CD4-positive, alpha-beta T cell (primary cell): ENCODE measurements at regions not wholly inside any gene's neighbourhood (a gene's known extent, or its start where the extent isn't known, plus 50 kb on each side); places are given as distances from the start of the nearest gene placed in this dataset. TPM values are rescaled to one million over a fixed set of nuclear protein-coding genes. Genes with fewer than 3 reads are reported as not detected.

Experiments
- ATAC-seq: fragments of 200-7000 bp; cut with Tn5 transposase; one replicate; pipeline ENCODE4 v1.10.0; 2022; ENCODE audit warnings: mild to moderate bottlenecking; ENCODE audit not compliant: poor library complexity
- CTCF ChIA-PET: fragments of 350-600 bp; sonication (Branson Sonifier 250); formaldehyde crosslinking; loops from one replicate; lab custom pipeline; 2021; ENCODE audit warnings: antibody characterized with exemption, inconsistent platforms; lab: Charles Lee
- POLR2A ChIA-PET: fragments of 350-600 bp; sonication (Branson Sonifier 250); formaldehyde crosslinking; loops from one replicate; lab custom pipeline; 2021; ENCODE audit warnings: antibody characterized with exemption, inconsistent platforms; lab: Charles Lee
- DNase-seq, 14 experiments: peaks; one replicate each; pipeline ENCODE4 v3.0.0-alpha.2; 2013 to 2020; ENCODE audit warnings: mixed read lengths in 2 of 14
- H3K27ac ChIP-seq, 2 donors: one replicate each; pipeline versions ENCODE4 v1.5.1 to v1.7.0; 2013; ENCODE audit warnings: low read length in 2 of 2, low read depth in 1 of 2, mild to moderate bottlenecking in 1 of 2
- H3K27me3 ChIP-seq, 2 experiments: 1 replicate in 1 of 2; 2 replicates in 1 of 2; pipeline versions ENCODE4 v1.6.1 to v1.7.0; 2013; ENCODE audit warnings: low read length in 2 of 2, control low read depth in 1 of 2, mild to moderate bottlenecking in 1 of 2, moderate library complexity in 1 of 2; ENCODE audit not compliant: insufficient read depth in 2 of 2, control insufficient read depth in 1 of 2
- H3K36me3 ChIP-seq: one replicate; pipeline ENCODE4 v1.6.1; 2013; ENCODE audit warnings: low read length, control low read depth; ENCODE audit not compliant: insufficient read depth
- H3K4me1 ChIP-seq: one replicate; pipeline ENCODE4 v1.6.1; 2013; ENCODE audit warnings: low read length, control low read depth; ENCODE audit not compliant: insufficient read depth
- H3K4me3 ChIP-seq: one replicate; pipeline ENCODE4 v1.5.1; 2013; ENCODE audit warnings: mild to moderate bottlenecking, low read length, moderate library complexity
- H3K9me3 ChIP-seq, 2 experiments: 1 replicate in 1 of 2; 2 replicates in 1 of 2; pipeline versions ENCODE4 v1.6.1 to v1.7.0; 2013; ENCODE audit warnings: low read length in 2 of 2, mild to moderate bottlenecking in 2 of 2, control low read depth in 1 of 2, moderate library complexity in 1 of 2; ENCODE audit not compliant: control insufficient read depth in 1 of 2, insufficient read depth in 1 of 2
- H3K27ac Mint-ChIP-seq: one replicate; pipeline ENCODE4 v1.8.0; 2020; ENCODE audit warnings: mixed read lengths
- H3K27me3 Mint-ChIP-seq: one replicate; pipeline ENCODE4 v1.8.0; 2021; ENCODE audit warnings: mixed read lengths
- H3K36me3 Mint-ChIP-seq: one replicate; pipeline ENCODE4 v1.8.0; 2021; ENCODE audit warnings: low read depth, mixed read lengths
- H3K4me1 Mint-ChIP-seq: one replicate; pipeline ENCODE4 v1.8.0; 2021; ENCODE audit warnings: low read depth, mixed read lengths
- H3K4me3 Mint-ChIP-seq: one replicate; pipeline ENCODE4 v1.8.0; 2020; ENCODE audit warnings: mild to moderate bottlenecking, mixed read lengths
- H3K9me3 Mint-ChIP-seq: one replicate; pipeline ENCODE4 v1.8.0; 2020; ENCODE audit warnings: mixed read lengths
- intact Hi-C, 2 experiments: fragments of 100-400 bp; cut with DNase I in 1 of 2; cut with micrococcal nuclease in 1 of 2; formaldehyde crosslinking; loops; one replicate each; pipeline versions ENCODE4 v1.15.1 to v1.9.0; 2023 to 2025; cut with DNase I, micrococcal nuclease
- microRNA-seq: library from miRNA; unstranded; fragments of <30 nt; microRNA quantifications from one replicate; pipeline ENCODE4 v1.2.0, GENCODE V29; 2021; ENCODE audit warnings: borderline microRNAs expressed, borderline replicate concordance
- TF ChIP-seq, protein P1 (sequence below): fragments of 200-600 bp; IDR thresholded peaks from one replicate; pipeline ENCODE4 v1.8.0; 2022; ENCODE audit warnings: antibody characterized with exemption, mild to moderate bottlenecking

- no peak overlapping the region for H3K27ac Mint-ChIP-seq
- no peak overlapping the region for H3K4me3 Mint-ChIP-seq
- POLR2A ChIA-PET, result interaction anchor here (0.6 kb wide), 1 partner anchor 785 kb away, joined by 3 read pairs; no protein-coding TSS in a partner anchor
- Histone ChIP-seq H3K36me3 (no peaks in the 10 kb centered on the region), H3K27ac (no peak overlapping the region), H3K27me3 (no peaks in the 10 kb centered on the region), H3K4me1 (no peaks in the 10 kb centered on the region), H3K4me3 (no peak overlapping the region), H3K9me3 (no peaks in the 10 kb centered on the region)
- TF ChIP-seq, protein P1, sequence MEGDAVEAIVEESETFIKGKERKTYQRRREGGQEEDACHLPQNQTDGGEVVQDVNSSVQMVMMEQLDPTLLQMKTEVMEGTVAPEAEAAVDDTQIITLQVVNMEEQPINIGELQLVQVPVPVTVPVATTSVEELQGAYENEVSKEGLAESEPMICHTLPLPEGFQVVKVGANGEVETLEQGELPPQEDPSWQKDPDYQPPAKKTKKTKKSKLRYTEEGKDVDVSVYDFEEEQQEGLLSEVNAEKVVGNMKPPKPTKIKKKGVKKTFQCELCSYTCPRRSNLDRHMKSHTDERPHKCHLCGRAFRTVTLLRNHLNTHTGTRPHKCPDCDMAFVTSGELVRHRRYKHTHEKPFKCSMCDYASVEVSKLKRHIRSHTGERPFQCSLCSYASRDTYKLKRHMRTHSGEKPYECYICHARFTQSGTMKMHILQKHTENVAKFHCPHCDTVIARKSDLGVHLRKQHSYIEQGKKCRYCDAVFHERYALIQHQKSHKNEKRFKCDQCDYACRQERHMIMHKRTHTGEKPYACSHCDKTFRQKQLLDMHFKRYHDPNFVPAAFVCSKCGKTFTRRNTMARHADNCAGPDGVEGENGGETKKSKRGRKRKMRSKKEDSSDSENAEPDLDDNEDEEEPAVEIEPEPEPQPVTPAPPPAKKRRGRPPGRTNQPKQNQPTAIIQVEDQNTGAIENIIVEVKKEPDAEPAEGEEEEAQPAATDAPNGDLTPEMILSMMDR, result no peak
- H3K36me3 Mint-ChIP-seq, result no peaks in the 10 kb centered on the region
- ATAC-seq, result no peak
- intact Hi-C loops, result no loop called here
- H3K27me3 Mint-ChIP-seq, result no peaks in the 10 kb centered on the region
- peaks cover 2% of the 10 kb centered on the region for H3K9me3 Mint-ChIP-seq
- CTCF ChIA-PET, result no interaction called here
- no peak for DNase-seq
- H3K4me1 Mint-ChIP-seq, result no peaks in the 10 kb centered on the region
These were observed 64.8 kb upstream of the CDH19 start for GRCh38 chr18:66668706-66669105.

GRCh38 chr18:66662632-66663031 lies 58.7 kb upstream of the CDH19 start:
- H3K27me3 Mint-ChIP-seq, result no peaks in the 10 kb centered on the region
- intact Hi-C loops, result no loop called here
- CTCF ChIA-PET, result no interaction called here

DNA sequence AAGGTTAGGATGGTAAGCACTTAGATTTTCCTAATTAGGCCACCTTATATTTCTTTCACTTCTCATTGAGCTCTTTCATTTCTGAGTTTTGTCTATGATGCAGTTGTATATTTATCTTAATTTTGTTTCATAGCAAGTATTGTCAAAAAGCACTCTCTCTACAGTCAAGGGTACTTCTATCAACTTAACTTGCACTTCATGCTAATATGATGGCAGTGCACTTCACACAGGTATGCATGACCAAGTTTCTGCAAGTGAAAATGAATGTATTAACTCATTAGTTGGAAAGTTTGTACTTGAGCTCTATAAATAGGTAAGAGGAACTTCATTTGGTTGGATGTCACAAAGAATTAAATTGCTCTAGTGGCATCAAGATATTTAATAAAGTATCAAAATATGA lies 51.5 kb upstream of the CDH19 start:
- Mint-ChIP-seq H3K4me3 (no peak overlapping the region), H3K36me3 (no peaks in the 10 kb centered on the region), H3K27me3 (no peaks in the 10 kb centered on the region), H3K27ac (no peak overlapping the region), H3K9me3 (peaks cover 5% of the 10 kb centered on the region), H3K4me1 (no peaks in the 10 kb centered on the region)
- H3K4me1 ChIP-seq, result no peaks in the 10 kb centered on the region
- intact Hi-C loops, result no loop called here
- H3K4me3 ChIP-seq, result no peak overlapping the region
- H3K27ac ChIP-seq, result no peak overlapping the region
- H3K36me3 ChIP-seq, result no peaks in the 10 kb centered on the region
- DNase-seq, result no peak
- H3K27me3 ChIP-seq, result no peaks in the 10 kb centered on the region
- TF ChIP-seq, protein P1, result no peak
- ChIA-PET CTCF (no interaction called here), POLR2A (no interaction called here)
- H3K9me3 ChIP-seq, result no peaks in the 10 kb centered on the region
- no peak for ATAC-seq

More at GRCh38 chr18:66662632-66663031, 58.7 kb upstream of the CDH19 start:
- no peaks in the 10 kb centered on the region for H3K9me3 ChIP-seq
- POLR2A ChIA-PET, result no interaction called here
- no peaks in the 10 kb centered on the region for H3K36me3 ChIP-seq
- no peak overlapping the region for H3K27ac ChIP-seq
- ATAC-seq, result no peak
- no peak for DNase-seq
- H3K9me3 Mint-ChIP-seq, result peaks cover 6% of the 10 kb centered on the region
- H3K4me3 ChIP-seq, result no peak overlapping the region
- H3K27me3 ChIP-seq, result no peaks in the 10 kb centered on the region
- TF ChIP-seq, protein P1, result no peak
- H3K36me3 Mint-ChIP-seq, result no peaks in the 10 kb centered on the region
- no peaks in the 10 kb centered on the region for H3K4me1 Mint-ChIP-seq
- no peak overlapping the region for H3K4me3 Mint-ChIP-seq
- H3K4me1 ChIP-seq, result no peaks in the 10 kb centered on the region
- no peak overlapping the region for H3K27ac Mint-ChIP-seq

Small RNA genes lying in the stretch of these regions (microRNA-seq; reads per million reads assigned to microRNA genes)
- gene MIR5011, result not detected
